ENCODE measurements at regions not wholly inside any gene's neighbourhood (a gene's known extent, or its start where the extent isn't known, plus 50 kb on each side); places are given as distances from the start of the nearest gene placed in this dataset.

DNA sequence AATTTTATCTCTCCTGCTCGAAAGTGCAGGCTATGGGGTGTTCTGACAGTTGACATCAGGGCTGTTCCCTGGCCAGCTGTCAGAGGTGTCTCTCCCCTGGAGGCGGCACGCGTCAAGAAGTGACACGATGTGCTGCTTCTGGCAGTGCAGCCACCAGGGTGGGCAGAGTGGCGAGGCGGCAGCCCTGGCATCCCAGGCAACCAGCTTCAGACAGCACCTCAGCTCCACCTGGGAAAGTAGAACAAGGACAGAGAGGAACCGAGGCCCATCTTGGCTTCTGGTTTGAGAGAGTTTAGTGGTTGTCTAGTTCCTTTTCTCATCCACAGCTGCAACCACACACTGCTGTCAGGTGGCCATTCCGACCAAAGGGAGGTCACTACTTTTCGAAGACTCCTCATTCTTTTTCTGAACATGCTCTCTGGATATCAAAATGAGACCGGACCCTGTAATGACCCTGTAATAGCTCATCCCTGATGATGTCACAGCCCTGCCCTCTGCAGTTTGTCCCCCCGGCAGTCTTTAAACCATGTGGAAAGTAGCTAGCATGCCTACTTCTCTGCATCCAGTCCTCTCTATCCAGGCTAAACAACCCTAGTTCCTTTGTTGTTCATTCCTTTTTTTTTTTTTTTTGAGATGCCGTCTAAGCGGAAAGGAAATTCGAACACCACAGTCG, 381.0 kb upstream of the NRP1 start:
- TF ChIP-seq, protein P1, sequence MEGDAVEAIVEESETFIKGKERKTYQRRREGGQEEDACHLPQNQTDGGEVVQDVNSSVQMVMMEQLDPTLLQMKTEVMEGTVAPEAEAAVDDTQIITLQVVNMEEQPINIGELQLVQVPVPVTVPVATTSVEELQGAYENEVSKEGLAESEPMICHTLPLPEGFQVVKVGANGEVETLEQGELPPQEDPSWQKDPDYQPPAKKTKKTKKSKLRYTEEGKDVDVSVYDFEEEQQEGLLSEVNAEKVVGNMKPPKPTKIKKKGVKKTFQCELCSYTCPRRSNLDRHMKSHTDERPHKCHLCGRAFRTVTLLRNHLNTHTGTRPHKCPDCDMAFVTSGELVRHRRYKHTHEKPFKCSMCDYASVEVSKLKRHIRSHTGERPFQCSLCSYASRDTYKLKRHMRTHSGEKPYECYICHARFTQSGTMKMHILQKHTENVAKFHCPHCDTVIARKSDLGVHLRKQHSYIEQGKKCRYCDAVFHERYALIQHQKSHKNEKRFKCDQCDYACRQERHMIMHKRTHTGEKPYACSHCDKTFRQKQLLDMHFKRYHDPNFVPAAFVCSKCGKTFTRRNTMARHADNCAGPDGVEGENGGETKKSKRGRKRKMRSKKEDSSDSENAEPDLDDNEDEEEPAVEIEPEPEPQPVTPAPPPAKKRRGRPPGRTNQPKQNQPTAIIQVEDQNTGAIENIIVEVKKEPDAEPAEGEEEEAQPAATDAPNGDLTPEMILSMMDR (IDR thresholded peaks at IDR 0.05), result no peak
- no peak for TF ChIP-seq POLR2A (IDR thresholded peaks at IDR 0.05)
